CD4-positive, alpha-beta T cell treated with Interleukin-4 for 4 hours (primary cell): ENCODE measurements at regions not wholly inside any gene's neighbourhood (a gene's known extent, or its start where the extent isn't known, plus 50 kb on each side); places are given as distances from the start of the nearest gene placed in this dataset.

Source experiments
- DNase-seq: peaks from one replicate; pipeline ENCODE4 v3.0.0-alpha.2; 2020

- no peak for DNase-seq
Measured at GRCh38 chr20:23278172-23278571, 72.4 kb upstream of the NXT1 start.

- DNase-seq: no peak
Measured at GRCh38 chr20:23277316-23277715, 73.3 kb upstream of the NXT1 start.

GRCh38 chr20:23273776-23274175, 76.8 kb upstream of the NXT1 start:
- DNase-seq: no peak

- no peak for DNase-seq
Measured at GRCh38 chr20:23272176-23273029, 78.2 kb upstream of the NXT1 start.

GRCh38 chr20:23270382-23270911, 80.1 kb upstream of the NXT1 start:
- no peak for DNase-seq

GRCh38 chr20:23269954-23270353, 80.6 kb upstream of the NXT1 start:
- DNase-seq: no peak

- DNase-seq: no peak
Measured at GRCh38 chr20:23268792-23269354, 81.7 kb upstream of the NXT1 start.

GRCh38 chr20:23267909-23268308, 82.7 kb upstream of the NXT1 start:
- no peak for DNase-seq

- DNase-seq: no peak
Measured at GRCh38 chr20:23266530-23267398, 83.8 kb upstream of the NXT1 start.

GRCh38 chr20:23265226-23265625, 85.4 kb upstream of the NXT1 start:
- no peak for DNase-seq

GRCh38 chr20:23264545-23264944, 86.0 kb upstream of the NXT1 start:
- no peak for DNase-seq

GRCh38 chr20:23260181-23260840, 90.3 kb upstream of the NXT1 start:
- DNase-seq: no peak

GRCh38 chr20:23258747-23259121, 91.9 kb upstream of the NXT1 start:
- DNase-seq: no peak

- DNase-seq: no peak
Measured at GRCh38 chr20:23257848-23258746, 92.5 kb upstream of the NXT1 start.

GRCh38 chr20:23257106-23257761, 93.4 kb upstream of the NXT1 start:
- no peak for DNase-seq

- DNase-seq: no peak
Measured at GRCh38 chr20:23255716-23256385, 94.7 kb upstream of the NXT1 start.

GRCh38 chr20:23255106-23255505, 95.5 kb upstream of the NXT1 start:
- no peak for DNase-seq

- DNase-seq: no peak
Measured at GRCh38 chr20:23254505-23254904, 96.1 kb upstream of the NXT1 start.

- DNase-seq: no peak
Measured at GRCh38 chr20:23254034-23254433, 96.6 kb upstream of the NXT1 start.

- DNase-seq: no peak
Measured at GRCh38 chr20:23253524-23253923, 97.1 kb upstream of the NXT1 start.

GRCh38 chr20:23251779-23252178, 98.8 kb upstream of the NXT1 start:
- DNase-seq: no peak
